GM12872 (cell line): ENCODE measurements at regions not wholly inside any gene's neighbourhood (a gene's known extent, or its start where the extent isn't known, plus 50 kb on each side); places are given as distances from the start of the nearest gene placed in this dataset.
A peak's percentile ranks its signal among the peaks of the same experiment; 100 is the strongest.

Experiments
- CTCF ChIP-seq: IDR thresholded peaks from 3 replicates; pipeline ENCODE4 v1.5.1; 2011; ENCODE audit warnings: low read depth, mild to moderate bottlenecking, low read length, moderate library complexity; ENCODE audit not compliant: insufficient read depth

GRCh38 chrY:17018126-17018525 is 861.9 kb downstream of the CDY2B start:
- no peak for TF ChIP-seq CTCF

- no peak for TF ChIP-seq CTCF
Measured at GRCh38 chrY:16993551-16993950, 886.5 kb downstream of the CDY2B start.

- no peak for TF ChIP-seq CTCF
Measured at GRCh38 chrY:16981776-16982175, 898.2 kb downstream of the CDY2B start.

GRCh38 chrY:16959071-16959470 is 920.9 kb downstream of the CDY2B start:
- TF ChIP-seq CTCF: peak; percentile 24; the same call in 1 of the 3 replicates

- no peak for TF ChIP-seq CTCF
Measured at GRCh38 chrY:16947221-16947620, 932.8 kb downstream of the CDY2B start.
